A673 (cell line): ENCODE measurements at regions not wholly inside any gene's neighbourhood (a gene's known extent, or its start where the extent isn't known, plus 50 kb on each side); places are given as distances from the start of the nearest gene placed in this dataset.
"Not testable (repeated sequence)": the region's sequence is repeated elsewhere in the genome, so short reads cannot be mapped to it uniquely, and the experiment has no call there.

Experiments
- BruUV-seq: library from RNA; stranded (reverse); fragments of 400-500 nt; replicated peaks from 2 replicates; lab custom pipeline; 2021; lab: Mats Ljungman, UMichigan
- CTCF ChIA-PET: fragments of 300-600 bp; sonication (Branson Sonifier 250); formaldehyde crosslinking; loops from one replicate; lab custom pipeline; 2022; ENCODE audit warnings: antibody characterized with exemption; lab: Charles Lee
- POLR2A ChIA-PET: fragments of 300-600 bp; sonication (Branson Sonifier 250); formaldehyde crosslinking; loops from one replicate; lab custom pipeline; 2022; ENCODE audit warnings: antibody characterized with exemption; ENCODE audit not compliant: low non-redundant PET; lab: Charles Lee
- DNase-seq: peaks from one replicate; pipeline ENCODE4 v3.0.0-alpha.2; 2015; ENCODE audit warnings: low spot score
- H3K27ac ChIP-seq: fragments of 200-600 bp; sonication (generic); 2 replicates; pipeline ENCODE4 v1.5.1; 2016; ENCODE audit warnings: mixed run types, low read depth, mild to moderate bottlenecking, mixed read lengths, antibody characterized with exemption, low read length; ENCODE audit not compliant: poor library complexity, severe bottlenecking
- H3K27me3 ChIP-seq: fragments of 200-600 bp; sonication (generic); replicated peaks from 2 replicates; pipeline ENCODE4 v1.6.1; 2017; ENCODE audit warnings: mixed run types, low read depth, mild to moderate bottlenecking, mixed read lengths, antibody characterized with exemption, low read length; ENCODE audit not compliant: insufficient read depth, poor library complexity
- H3K36me3 ChIP-seq: fragments of 200-600 bp; sonication (generic); 2 replicates; pipeline ENCODE4 v1.6.1; 2016; ENCODE audit warnings: mixed run types, mild to moderate bottlenecking, mixed read lengths, antibody characterized with exemption, low read length; ENCODE audit not compliant: insufficient read depth, poor library complexity, severe bottlenecking
- H3K4me1 ChIP-seq: fragments of 200-600 bp; sonication (generic); 2 replicates; pipeline ENCODE4 v1.6.1; 2017; ENCODE audit warnings: mixed run types, mild to moderate bottlenecking, mixed read lengths, antibody characterized with exemption, low read length; ENCODE audit not compliant: insufficient read depth, poor library complexity, severe bottlenecking
- H3K4me3 ChIP-seq: fragments of 200-600 bp; sonication (generic); 2 replicates; pipeline ENCODE4 v1.5.1; 2016; ENCODE audit warnings: low read depth, mixed run types, mild to moderate bottlenecking, mixed read lengths, low read length; ENCODE audit not compliant: poor library complexity, severe bottlenecking
- H3K9me3 ChIP-seq: fragments of 200-600 bp; sonication (generic); 2 replicates; pipeline ENCODE4 v1.6.1; 2016; ENCODE audit warnings: mixed run types, low read depth, mild to moderate bottlenecking, mixed read lengths, antibody characterized with exemption, low read length; ENCODE audit not compliant: poor library complexity, severe bottlenecking
- CTCF ChIP-seq: fragments of 300-800, 200-600 bp; sonication (generic); conservative IDR thresholded peaks from 2 replicates; pipeline ENCODE4 v1.5.1; 2017; ENCODE audit warnings: low read depth, mild to moderate bottlenecking, antibody characterized with exemption, low read length, moderate library complexity, mixed read lengths
- EZH2 ChIP-seq: fragments of 200-600 bp; sonication (generic); IDR thresholded peaks from 2 replicates; pipeline ENCODE4 v1.6.1; 2017; ENCODE audit warnings: borderline replicate concordance, low read depth, mild to moderate bottlenecking, mixed read lengths, antibody characterized with exemption, low read length; ENCODE audit not compliant: poor library complexity, severe bottlenecking
- intact Hi-C: fragments of 100-400 bp; cut with micrococcal nuclease; formaldehyde crosslinking; loops from one replicate; pipeline ENCODE4 v1.10.0; 2022; ENCODE audit not compliant: unreplicated experiment

GRCh38 chr10:4403638-4404252, 422.3 kb upstream of the AKR1E2 start:
- peaks cover 4% of the 10 kb centered on the region for H3K4me1 ChIP-seq
- CTCF ChIA-PET: no interaction called here
- H3K27ac ChIP-seq: no peak overlapping the region
- TF ChIP-seq CTCF (no peak), EZH2 (no peak)
- peaks cover 18% of the 10 kb centered on the region for H3K27me3 ChIP-seq
- no peaks in the 10 kb centered on the region for H3K9me3 ChIP-seq
- no peaks in the 10 kb centered on the region for H3K36me3 ChIP-seq
- H3K4me3 ChIP-seq: no peak overlapping the region
- DNase-seq: no peak
- intact Hi-C loops: no loop called here
- BruUV-seq: no TSS peak
- POLR2A ChIA-PET: no interaction called here

- CTCF ChIA-PET, intact Hi-C loops, H3K27ac ChIP-seq, DNase-seq, H3K9me3 ChIP-seq, H3K4me3 ChIP-seq, BruUV-seq, H3K4me1 ChIP-seq, H3K36me3 ChIP-seq, POLR2A ChIA-PET: not testable (repeated sequence)
- H3K27me3 ChIP-seq: peaks cover 13% of the 10 kb centered on the region
Observed at GRCh38 chr10:4401080-4401479, 424.9 kb upstream of the AKR1E2 start.

- no TSS peak for BruUV-seq
- H3K27me3 ChIP-seq: peaks cover 4% of the 10 kb centered on the region
- ChIA-PET POLR2A (no interaction called here), CTCF (no interaction called here)
- no peaks in the 10 kb centered on the region for H3K36me3 ChIP-seq
- H3K9me3 ChIP-seq: no peaks in the 10 kb centered on the region
- no peak overlapping the region for H3K4me3 ChIP-seq
- H3K27ac ChIP-seq: no peak overlapping the region
- TF ChIP-seq EZH2 (no peak), CTCF (no peak)
- H3K4me1 ChIP-seq: no peaks in the 10 kb centered on the region
- no peak for DNase-seq
- intact Hi-C loops: loop anchor here (10.0 kb wide), 1 partner anchor 365 kb away; no protein-coding TSS in a partner anchor
Observed at GRCh38 chr10:4399556-4399955, 426.5 kb upstream of the AKR1E2 start.

GRCh38 chr10:4398602-4399001, 427.4 kb upstream of the AKR1E2 start:
- H3K9me3 ChIP-seq: no peaks in the 10 kb centered on the region
- intact Hi-C loops: loop anchor here (10.0 kb wide), 1 partner anchor 366 kb away; no protein-coding TSS in a partner anchor
- CTCF ChIA-PET: no interaction called here
- POLR2A ChIA-PET: no interaction called here
- no TSS peak for BruUV-seq
- TF ChIP-seq EZH2: no peak
- TF ChIP-seq CTCF: no peak
- H3K4me1 ChIP-seq: no peaks in the 10 kb centered on the region
- H3K36me3 ChIP-seq: no peaks in the 10 kb centered on the region
- no peak overlapping the region for H3K4me3 ChIP-seq
- H3K27me3 ChIP-seq: no peaks in the 10 kb centered on the region
- H3K27ac ChIP-seq: no peak overlapping the region
- DNase-seq: no peak
